GM19043 (cell line): ENCODE measurements at regions not wholly inside any gene's neighbourhood (a gene's known extent, or its start where the extent isn't known, plus 50 kb on each side); places are given as distances from the start of the nearest gene placed in this dataset.
A peak's percentile ranks its signal among the peaks of the same experiment; 100 is the strongest.

Experiments
- ATAC-seq: cut with Tn5 transposase; IDR thresholded peaks from one replicate; pipeline ENCODE4 v1.9.1; 2021; ENCODE audit warnings: low read depth; ENCODE audit not compliant: unreplicated experiment

DNA sequence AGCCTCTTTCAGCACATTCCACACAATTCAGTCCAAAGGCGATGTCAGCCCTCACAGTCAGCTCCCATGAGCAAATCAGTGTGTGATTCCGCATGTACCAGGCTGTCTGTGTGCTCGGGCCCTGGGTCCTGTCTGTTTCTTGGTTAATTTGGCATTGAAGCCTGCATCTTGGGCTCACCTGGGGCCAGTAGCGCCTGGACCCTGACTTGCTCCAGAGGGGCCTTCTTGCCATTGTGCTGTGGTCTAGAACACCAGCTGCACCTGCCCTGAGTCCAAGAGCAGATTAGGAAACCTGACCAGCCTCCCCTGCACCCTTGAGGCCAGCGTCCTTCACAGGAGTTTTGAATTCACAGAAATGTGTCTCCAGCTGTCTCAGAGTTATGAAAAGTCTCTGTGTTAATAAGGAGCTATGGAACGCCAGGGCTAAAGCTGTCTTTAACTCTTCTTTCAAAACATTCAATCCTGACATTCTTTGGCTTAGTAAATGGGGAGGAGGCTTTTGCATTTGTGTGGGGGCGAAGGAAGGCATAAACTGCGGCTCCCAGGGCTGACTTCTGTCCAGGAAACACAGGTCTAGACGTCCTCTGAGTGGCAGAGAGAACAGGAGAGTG lies 102.2 kb downstream of the ARF6 start:
- no peak for ATAC-seq

- ATAC-seq = no peak
Measured at GRCh38 chr14:49997991-49998390, 105.1 kb downstream of the ARF6 start.

DNA sequence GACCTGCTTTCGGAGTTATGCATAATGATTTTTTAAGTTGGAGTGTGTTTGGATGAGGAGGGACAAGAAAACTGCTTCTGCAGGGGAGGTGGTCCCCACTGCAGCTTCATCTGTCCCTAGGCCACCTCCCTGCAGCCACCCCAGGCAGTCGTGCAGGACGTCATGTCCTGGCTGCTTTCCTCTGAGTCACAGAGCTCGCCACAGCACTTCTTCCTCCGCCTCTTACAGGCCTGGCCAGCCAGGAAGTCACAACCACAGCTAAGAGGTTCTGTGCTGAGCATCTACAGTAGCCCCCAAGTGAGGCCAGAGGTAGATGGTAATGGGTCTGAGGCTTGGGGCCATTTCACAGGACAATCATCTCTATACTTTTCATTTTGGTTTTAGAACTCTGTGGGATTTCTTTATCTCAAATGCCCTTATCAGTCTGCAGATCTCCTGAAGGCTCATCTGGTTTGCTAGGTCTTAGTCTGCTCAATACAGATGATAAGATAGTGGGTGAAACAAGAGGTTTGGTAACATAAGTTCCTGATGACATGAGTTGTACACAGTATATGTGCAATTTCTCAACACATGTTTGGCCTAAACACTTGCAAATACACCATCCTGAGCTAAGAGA lies 106.4 kb downstream of the ARF6 start:
- peak; percentile 47 for ATAC-seq

DNA sequence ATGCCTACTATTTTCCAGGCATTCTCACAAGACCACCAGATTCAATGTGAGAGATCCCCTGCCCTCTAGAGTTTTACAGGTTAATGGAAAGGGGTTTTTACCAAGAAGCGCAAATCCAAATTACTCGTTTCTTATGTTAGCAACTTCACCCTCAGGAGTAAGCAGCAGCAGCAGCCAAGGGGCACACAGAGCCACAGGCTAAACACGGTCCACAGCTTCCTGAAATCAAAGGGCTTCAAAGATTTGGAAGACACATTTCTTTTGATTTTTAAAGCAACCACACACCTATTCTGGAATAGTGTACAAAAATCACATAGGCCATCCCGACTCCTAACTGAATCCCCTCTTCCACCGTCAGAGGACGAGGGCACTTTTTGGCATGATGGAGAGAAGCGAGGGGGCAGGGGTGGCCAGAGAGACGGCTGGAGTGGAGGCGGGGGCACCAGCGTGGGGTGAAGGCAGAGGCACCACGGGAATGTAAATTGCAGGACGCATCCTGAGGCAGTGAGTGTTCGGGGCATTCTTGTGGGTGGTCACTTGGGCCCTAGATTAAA lies 107.0 kb downstream of the ARF6 start:
- no peak for ATAC-seq

DNA sequence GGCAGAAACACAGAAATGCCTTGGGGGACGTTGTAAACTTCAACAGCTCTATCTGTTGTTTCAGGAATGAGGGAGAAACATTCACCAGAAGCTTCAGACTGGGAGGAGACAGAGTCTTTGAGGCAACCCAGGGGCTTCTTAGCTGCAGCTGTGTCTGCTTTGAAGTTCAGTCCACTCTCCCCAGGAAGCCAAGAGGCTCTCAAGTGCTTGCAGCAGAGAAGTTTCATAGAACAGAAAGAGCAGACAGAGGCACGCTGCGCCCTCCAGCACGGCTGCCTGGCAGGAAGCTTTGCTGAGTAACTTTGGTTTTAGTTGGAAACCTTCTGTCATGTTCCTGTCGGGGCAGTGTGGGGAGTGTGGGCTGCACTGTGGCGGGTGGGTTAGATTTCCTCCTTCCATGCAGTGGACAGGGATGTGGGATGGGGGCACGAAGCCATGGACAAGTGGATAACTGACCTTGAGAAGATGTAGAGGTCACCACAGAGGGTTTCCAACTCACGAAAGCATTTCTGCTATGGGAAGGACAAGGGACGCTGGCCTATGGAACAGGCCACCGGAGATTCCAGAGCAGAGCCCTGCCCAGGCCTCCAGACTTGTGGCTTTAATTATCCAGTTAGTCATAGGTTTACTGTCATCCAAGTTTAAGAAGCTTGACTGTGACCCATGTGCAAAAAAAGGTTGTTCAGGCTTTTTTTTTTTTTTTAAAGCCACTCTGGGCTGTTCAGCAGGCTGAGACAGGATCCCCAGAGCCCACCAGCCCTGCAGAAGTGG lies 107.7 kb downstream of the ARF6 start:
- ATAC-seq = no peak

DNA sequence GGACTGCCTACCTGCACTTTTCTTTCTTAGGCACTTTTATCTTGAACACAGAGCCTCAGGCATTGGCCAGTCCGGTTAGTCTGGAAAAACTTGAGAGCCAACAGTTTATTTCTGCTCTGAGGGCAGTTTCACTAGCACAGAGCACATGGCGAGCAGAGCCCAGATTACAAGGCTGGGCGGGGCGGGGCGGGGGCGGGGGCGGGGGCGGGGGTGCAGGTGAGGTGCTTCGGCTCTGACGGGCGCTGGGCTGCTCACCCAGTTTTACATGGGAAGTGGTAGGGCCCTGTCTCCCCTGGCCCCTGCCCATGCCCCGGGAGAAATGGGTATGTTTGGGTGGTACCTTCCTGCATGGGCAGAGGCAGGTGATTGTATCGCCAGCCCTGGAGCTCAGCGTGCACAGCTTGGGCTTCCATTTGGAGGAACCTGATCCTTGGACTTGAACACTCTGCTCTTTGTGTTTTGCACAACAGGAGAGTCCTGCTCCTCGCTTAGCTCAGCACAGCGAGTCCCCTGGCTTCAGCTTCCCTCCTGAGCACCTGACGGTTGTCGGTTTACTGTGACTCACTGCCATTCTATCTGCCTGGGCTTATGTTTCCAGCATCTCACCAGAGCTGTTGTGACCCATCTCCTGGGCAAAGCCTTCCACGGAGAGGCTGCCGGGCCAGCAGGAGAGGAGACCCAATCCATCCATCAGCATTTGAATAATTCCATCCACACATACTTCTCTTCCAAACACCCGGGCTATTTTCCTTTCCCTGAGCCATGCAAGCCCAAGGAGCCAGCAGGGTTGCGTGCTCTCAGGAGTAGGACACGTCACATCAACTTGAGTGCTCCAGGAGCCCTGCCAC lies 108.5 kb downstream of the ARF6 start:
- peak; percentile 8 for ATAC-seq

GRCh38 chr14:50001999-50002925 lies 109.4 kb downstream of the ARF6 start:
- ATAC-seq = peak; percentile 33

DNA sequence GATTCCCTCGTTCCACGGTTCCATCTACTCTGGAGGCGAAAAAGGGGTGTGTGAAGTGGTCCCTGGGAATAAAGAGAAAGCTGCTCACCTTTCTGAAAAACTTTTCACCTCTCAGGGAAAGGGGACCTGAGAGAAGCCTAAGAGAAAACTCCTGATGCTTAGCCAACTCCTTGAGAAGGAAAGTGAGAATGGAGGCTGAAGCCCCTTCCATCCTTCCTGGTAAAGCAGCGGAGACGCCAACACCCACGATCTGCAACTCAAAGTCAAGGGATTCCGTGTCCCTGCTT lies 110.0 kb downstream of the ARF6 start:
- no peak for ATAC-seq

- ATAC-seq = peak; percentile 34
Measured at GRCh38 chr14:50003213-50004021, 110.5 kb downstream of the ARF6 start.

GRCh38 chr14:50006141-50006540 lies 110.2 kb downstream of the VCPKMT start:
- ATAC-seq = no peak

GRCh38 chr14:50007123-50007903 lies 109.1 kb downstream of the VCPKMT start:
- ATAC-seq = no peak

DNA sequence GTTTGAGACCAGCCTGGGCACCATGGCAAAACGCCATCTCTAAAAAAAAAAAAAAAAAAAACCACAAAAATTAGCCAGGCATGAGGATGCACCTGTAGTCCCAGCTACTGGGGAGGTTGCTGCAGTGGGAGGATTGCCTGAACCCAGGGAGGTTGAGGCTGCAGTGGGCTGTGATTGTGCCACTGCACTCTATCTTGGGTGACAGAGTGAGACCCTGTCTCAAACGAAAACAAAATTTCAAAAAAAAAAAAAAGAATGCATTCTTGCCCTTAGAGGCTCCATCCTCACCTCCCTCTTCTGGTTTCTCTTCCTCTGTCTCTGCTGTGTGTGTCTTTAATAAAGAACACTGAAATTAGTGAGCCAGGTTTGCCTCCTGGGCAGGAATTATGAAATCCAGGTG lies 107.8 kb downstream of the VCPKMT start:
- no peak for ATAC-seq

GRCh38 chr14:50008974-50009373 lies 107.4 kb downstream of the VCPKMT start:
- ATAC-seq = no peak

DNA sequence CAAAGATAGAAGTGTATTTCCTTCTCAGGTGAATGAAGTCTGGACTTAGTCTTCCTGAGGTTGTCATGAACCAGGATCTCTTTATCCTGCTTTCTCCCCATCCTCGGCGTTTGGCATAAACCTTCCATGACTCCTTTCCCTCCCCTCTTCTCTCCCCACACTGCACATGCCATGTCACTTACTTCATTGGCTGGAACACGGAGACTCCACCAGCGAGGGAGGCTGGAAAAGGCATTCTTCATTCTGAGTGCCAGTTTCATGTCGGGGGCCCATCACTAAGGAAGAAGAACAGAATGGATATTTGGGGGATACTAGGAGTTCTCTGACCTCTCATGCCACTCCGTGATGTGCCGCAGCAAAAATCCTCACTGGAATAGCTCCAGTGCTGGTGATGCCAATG lies 105.6 kb downstream of the VCPKMT start:
- no peak for ATAC-seq

DNA sequence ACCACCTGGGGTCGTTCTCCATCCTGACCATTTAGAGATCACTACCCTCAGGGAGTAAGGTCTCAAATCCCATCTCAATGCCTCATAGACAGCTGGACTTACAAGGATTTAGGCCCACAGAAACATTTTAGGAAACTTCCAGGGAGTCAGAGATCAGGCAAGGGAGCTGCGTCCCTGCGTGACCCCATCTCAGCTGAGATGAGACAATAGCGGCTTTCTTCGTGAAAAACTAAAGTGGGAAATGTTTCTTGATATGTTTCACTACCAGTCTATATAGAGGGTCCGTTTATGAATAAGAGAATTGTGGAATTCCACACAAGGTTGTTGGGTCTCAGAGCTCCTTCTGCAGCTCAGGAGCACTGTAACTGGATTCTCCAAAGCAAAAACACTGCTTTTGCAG lies 105.1 kb downstream of the VCPKMT start:
- ATAC-seq = no peak

DNA sequence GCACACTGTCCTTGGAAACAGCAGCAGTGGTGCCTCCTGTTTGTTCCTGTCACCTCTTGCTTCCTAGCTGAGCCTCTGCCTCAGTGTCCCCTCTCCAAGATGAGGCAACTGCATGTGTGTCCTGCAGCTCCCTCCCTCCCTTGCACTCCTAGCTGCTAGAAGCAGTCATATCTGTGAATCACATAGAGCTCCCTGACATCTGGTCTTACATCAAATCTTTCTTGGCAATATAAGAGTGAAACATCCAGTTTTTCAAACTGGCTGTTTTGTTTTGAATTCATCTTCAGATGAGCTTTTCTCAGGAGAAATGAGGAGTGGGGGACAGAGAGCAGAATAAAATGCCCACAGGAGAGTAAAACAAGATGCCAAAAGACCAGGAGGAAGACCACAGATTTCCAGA lies 103.7 kb downstream of the VCPKMT start:
- no peak for ATAC-seq

DNA sequence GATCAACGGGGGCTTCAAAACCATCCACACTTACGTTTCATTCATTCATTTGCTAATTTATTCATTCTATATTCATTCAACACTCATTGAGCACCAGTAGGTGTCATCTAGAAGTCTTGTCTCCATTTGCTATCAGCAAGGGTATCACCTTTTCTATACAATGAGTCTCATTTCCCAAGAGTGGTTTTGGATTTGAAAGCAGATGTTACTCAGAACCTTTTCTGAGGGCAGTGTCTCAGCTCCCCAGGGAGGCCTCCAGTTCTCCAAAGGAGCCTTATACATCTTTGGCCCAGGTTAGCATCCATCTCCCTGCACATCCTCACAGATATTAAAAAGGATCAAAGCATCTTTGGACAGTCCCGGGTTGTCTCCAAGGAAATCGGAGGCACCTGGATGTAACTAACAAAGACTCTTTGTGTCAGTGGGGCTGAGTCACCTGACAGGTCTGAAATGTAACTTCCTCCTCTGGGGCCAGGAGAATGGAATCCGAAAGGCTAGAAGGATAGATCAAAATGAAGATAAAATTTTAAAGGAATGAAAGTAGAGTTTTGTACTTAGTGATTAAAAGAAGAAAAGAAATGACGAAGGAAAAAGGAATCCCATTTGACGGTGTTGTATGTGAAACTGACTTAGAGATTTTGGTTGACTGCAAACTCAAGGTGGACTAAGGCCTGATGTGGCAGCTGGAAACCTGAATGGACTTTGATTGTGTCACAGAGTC lies 103.0 kb downstream of the VCPKMT start:
- no peak for ATAC-seq

GRCh38 chr14:50013934-50014333 lies 102.4 kb downstream of the VCPKMT start:
- no peak for ATAC-seq
